CMK (cell line): ENCODE measurements at regions not wholly inside any gene's neighbourhood (a gene's known extent, or its start where the extent isn't known, plus 50 kb on each side); places are given as distances from the start of the nearest gene placed in this dataset.

Source experiments
- DNase-seq: peaks from one replicate; pipeline ENCODE4 v3.0.0-alpha.2; 2010; ENCODE audit warnings: low read depth

DNA sequence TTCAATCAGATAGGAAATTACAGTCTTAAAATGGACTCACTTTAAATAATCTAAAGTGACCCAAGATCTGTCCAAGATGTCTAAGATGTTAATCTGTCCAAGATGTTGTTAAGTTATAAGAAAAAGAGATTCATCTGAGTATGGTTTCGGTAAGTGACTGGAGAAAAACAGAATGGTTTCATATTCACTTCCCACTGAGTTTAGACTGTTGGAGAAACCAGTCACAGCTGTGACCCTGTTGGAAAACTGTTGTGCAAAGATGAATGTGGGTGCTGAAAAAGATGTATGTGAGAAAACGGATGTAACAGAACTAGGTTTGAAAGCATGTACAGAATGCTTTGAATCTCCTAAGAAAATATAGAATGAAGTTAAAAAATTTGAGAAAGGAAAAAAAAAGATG is 325.9 kb downstream of the COL12A1 start:
- no peak for DNase-seq

DNA sequence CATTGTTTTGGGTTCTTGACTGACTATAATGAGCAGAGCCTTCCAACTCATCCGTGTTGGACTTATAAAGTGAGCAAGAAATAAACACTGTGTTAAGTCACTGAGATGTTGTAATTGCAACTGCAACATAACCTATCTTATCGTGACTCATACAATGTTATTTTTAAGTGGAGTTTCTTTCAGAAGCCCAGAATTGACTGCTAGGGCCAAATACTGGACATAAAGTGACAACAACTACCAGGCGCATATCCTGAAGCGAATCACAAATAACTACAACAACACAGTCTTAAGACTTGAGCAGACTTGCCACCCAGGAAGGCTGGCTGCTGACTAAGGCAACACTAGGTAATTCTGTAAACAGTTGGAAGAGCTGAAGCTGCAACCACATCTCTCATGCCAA is 326.6 kb downstream of the COL12A1 start:
- no peak for DNase-seq

DNA sequence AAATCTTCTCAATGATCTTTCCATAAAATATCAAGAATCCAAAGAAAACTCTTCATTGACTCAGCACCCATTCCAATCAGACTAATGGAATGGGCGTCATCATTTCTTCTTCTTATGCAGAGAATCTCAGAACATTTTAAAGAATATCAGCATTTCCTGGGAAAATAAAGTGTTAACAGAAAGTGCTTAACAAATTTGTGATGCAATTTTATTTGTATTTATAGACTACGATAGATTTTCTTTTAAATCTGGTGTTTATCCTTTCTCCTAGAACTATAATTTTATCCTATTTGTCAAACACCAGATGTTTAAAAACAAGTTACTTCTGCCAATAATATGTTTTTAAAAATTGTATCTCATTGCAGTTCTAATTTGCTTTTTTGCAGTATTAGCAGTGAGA is 330.7 kb downstream of the COL12A1 start:
- no peak for DNase-seq

DNA sequence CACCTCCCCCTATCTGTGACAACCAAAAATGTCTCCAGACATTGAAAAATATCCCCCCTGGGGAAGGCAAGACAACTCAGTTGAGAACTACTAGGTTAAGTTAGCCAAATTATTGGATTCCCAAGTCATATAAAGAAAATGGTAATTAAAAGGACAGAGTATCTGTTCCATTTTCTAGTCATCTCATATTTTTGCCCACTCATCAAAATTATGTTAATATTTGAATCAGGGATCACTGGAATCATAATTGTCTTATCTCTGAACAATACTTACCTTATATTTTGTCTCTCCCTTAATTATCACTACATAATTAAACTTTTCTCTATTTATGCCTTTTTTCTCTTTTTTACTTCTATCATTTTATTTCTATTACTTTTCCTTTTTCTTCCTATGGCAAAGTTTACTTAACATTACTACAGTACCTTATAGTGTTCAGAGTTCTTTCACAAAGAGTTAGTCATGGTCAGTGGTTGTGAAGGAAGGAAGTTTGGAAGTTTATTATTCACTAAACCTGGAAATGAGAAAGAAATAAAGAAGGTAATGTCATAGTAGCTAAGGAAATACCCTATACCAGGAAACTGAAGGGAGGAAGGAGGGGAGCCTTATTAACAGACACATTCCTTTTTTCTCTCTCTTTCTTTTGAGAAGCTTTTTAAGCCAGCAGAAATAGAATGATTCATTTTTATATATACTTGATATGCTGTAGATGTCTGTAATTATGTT is 332.9 kb downstream of the COL12A1 start:
- no peak for DNase-seq

DNA sequence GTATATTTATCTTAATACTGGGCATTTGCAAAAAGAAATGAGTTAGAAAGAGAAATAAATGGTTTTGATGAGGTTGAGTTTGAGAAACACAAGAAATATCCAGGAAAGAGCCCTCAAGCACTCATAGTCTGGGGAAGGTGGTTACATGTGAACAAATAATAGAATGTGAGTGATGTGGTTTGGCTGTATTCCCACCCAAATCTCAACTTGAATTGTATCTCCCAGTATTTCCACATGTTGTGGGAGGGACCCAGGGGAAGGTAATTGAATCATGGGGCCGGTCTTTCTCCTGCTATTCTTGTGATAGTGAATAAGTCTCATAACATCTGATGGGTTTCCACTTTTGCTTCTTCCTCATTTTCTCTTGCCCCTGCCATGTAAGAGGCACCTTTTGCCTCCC is 334.1 kb downstream of the COL12A1 start:
- DNase-seq: no peak

DNA sequence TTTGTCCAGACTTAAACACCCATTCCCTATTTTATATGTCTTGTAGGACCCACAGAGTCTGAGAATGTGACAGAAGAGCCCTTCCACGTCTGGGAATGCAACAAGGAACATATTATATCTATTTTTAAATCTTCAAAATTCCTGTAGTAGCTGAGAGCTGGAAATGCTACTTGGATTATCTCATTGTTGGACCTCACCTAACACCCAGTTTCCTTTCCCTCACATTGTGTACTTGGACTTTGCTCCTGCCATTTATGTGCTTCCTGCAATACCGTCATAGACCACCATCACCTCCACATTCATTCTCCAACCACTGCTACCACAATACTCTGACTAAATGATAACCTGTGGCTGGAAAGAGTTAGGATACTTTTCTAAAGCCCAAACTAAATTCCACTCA is 335.4 kb downstream of the COL12A1 start:
- DNase-seq: no peak

DNA sequence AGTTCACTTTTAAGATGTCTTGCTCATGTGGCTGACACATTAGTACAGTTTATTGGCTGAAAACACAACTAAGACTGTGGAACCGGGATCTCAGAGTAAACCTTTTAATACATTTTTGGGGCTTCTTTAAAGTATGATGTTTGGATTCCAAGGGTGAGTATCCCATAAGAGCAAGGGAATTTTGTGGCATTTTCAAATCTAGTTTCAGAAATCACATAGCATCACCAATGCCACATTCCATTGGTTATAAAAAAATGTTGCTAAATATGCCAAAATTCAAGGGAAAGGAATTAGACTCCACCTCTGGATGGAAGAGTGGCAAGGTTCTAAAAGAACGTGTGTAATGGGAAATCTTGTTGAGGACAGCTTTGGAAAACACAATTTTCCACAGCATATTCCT is 338.6 kb downstream of the COL12A1 start:
- DNase-seq: no peak

DNA sequence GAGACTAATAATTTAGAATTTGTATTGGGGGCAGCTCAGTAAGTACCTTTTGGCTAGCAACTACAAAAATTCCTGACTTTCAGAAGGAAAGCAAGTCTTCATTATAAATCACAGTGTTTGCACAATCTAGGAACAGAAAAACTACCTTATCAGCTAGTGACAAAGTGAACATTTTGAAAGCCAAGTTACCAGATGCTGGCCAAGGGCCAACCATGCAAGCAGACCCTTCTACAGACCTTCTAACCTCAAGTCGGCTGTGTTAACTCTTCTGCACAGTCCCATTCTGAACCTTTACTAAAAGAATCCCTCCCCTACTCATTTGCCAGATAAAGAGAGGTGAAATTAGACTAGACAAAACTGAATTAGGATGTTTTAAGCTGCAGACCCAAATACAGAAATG is 341.9 kb downstream of the COL12A1 start:
- DNase-seq: no peak

DNA sequence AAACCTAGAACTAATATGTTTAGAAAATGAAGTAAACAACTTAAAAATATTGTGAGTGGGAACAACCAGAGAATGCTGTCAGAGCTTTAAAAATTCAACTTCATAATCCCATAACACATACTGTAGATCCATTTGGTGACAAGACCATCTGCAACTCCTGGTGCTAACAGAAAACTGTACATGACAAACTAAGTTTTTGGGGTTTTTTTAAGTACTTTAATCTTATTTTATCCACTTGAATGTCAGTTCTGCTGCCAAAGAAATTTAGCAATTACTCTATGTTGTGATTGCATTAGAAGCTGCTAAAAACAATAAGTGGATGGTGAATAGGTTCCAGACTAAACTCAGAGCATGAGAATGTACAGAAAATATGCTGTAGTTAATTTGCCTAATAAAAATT is 345.4 kb downstream of the COL12A1 start:
- DNase-seq: no peak

DNA sequence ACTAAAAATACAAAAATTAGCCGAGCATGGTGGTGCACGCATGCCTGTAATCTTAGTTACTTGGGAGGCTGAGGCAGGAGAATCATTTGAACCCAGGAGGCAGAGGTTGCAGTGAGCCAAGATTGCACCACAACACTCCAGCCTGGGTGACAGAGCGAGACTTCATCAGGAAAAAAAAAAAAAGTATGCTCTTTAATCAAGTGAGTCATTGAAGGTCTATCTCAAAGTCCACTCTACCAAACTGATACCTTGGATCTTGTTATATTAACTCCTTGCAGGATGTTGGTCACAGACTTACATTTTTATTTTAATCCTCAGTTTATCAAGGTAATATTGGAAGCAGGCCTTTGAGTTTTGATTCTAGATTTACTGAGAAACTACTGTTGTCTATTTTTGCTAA is 348.7 kb downstream of the COL12A1 start:
- no peak for DNase-seq

DNA sequence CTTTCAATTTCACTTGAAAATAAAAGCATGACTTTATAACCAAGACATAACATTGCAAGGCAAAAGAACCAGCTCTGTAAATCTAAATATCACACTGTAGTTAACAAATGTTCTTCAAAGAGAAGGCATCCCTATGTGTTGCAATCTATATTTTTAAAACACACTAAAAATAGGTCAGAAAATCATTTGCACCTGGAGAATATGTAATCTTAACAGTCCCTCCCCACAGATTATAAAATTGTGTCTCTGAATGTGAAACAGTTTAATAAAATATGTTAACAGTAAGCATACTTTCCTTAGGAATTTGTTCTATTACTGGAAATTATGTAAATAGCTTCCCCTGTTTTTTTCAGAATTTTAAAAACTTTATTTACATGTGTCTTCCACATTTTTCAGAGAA is 351.9 kb downstream of the COL12A1 start:
- no peak for DNase-seq

DNA sequence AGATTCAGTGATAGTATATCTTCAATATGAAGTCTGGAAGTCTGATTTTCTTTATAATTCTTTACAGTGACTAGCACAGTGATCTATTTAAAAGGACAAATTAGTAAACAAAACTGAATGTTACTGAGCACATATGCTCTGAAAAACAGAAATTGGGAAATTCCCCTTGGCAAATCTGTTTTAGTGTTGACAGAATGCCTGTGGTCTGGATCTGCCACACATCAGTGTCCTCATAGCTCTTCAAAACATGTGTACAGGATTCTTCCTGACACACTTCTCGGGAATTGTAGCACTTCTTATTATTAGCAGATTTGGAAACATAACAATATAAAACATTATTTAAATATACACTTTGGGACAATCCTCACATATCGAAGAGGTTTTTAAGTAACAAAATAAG is 354.3 kb downstream of the COL12A1 start:
- DNase-seq: no peak

DNA sequence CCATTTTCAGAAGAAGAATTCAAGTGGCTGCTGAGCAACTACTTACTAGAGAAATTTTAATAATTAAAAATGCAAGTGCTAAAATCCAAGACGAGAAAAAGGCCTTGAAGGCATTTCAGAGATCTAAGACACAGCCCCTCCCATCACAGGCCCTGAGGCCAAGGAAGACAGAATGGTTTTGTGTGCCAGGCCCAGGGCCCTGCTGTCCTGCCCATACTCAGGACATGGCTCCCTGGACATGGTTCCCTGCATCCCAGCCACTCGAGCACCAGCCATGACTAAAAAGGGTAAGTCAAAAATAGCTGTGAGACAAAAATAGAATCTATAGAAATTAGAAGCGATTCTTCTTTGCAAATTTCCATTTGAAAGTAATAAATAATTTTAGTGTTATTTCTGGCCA is 364.9 kb downstream of the COL12A1 start:
- DNase-seq: no peak

DNA sequence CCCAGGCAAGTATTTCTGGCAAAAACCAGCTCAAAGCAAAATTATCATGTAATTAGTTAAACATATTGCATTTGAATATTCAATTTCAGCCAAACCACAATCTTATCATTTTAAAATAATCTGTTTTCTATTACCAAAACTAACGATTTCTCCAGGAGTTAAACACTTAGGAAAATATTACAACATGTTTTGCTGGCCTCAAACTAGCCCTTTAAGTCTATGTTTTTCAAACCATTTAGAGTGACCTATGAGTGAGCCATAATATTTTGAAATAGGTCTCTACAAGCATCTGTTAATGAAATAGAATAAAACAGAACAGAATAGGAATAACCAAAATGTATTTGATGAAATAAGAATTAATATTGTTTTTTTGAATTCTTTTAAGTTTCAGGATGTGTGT is 370.9 kb downstream of the COL12A1 start:
- no peak for DNase-seq

DNA sequence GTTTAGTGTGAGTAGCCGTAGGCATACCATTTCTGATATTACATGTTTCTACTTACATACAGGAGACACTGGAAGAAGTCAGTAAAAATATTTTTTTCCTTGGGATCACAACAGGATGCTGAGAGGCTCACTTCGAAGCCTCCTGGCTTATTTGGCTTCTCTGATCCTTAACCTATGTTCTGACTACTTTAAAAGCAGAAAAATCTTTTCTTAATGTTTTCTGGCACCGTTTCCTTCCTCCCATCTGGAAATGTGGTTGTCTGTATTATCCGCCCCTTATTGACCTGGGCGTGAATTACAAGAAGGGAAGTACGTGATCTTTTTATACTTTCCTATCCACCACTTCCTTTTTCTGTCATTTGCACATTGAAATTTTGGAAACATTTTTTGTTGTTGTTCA is 379.6 kb downstream of the COL12A1 start:
- no peak for DNase-seq

DNA sequence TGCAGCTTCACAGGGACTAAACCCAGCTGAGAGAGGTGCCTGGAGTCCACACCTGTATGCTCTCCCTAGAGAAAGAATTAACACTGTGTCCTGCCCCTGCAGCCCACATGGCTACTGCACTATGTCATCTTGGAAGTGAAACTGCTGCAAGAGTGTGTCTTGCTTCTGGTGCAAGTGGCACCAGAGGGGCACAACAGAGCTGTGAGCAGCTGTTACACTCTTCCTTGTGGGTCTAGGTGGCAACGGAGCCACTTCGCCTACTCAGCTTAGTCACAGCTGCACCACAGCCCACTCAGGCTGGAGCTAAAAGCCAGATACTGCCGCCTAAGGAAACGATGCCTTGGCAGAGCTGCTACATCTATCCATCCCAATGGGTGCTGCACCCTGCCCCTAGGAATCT is 391.4 kb downstream of the COL12A1 start:
- no peak for DNase-seq

DNA sequence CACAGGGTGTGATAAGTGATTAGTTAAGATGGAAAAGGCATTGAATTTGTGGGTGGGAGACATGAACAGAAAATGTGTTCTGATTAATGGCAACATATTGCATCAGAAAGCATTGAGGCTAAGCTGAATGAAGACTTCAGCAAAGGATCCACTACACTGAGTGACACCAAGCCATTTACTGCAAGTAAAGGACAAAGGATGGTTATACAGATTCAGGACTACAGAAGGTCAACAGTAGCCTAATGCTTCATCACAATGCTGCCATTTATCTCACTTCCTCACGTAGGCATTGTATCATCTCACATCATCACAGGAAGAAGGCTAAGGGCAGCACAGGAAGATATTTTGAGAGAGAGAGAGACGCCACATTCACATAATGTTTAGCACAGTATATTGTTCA is 398.2 kb downstream of the COL12A1 start:
- no peak for DNase-seq

DNA sequence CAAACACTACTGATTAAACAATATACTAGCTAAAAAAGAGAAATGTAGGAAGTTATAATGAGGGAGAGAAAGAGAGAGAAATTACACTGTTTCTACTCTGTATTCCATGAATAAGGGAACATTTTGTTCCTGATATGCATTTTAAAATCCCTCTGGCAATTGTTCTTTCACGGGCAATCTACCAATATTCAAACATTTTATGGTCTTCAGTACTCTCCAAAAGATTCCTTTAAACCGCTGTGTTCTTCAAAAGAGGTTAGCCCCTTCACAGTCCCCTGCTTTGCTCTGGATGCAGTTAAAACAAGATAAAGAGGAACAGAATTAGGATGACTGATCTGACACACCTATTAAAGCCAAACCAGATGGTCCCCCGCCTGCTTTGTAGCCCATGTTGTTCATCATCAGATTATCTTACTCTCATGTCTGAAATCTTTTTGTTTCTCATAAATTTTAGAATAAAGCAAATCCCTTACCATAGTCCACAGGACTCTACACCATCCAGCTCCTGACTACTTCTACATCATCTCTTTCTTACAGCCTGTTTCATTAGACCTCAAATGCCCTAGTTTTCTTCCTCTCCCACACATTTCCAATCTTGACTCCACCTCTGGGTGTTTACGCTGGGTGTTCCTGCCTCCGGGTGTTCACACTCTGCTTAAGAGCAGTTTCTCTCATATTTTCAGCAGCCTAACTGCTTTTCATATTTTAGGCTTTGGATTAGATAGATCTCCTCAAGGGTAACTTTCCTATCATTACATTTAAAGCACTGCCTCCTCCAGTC is 399.7 kb downstream of the COL12A1 start:
- no peak for DNase-seq

DNA sequence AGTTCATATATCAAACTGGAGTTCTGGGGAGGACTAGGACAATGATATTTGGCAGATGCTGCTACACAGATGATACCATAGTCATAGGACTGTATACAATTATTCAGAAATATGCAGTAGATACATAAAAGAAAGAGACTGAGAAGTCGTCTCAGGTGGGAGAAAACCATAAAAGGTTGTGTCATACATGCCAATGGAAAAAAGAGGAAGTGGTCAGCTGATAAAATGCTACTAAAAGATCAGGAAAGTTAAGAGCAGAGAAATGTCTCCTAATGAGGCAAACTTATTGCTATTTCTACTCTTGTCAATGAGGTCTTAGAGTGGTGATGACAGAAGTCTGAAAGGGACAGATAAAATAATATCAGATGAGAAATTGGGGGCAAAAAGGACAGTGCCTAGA is 407.6 kb downstream of the COL12A1 start:
- no peak for DNase-seq

DNA sequence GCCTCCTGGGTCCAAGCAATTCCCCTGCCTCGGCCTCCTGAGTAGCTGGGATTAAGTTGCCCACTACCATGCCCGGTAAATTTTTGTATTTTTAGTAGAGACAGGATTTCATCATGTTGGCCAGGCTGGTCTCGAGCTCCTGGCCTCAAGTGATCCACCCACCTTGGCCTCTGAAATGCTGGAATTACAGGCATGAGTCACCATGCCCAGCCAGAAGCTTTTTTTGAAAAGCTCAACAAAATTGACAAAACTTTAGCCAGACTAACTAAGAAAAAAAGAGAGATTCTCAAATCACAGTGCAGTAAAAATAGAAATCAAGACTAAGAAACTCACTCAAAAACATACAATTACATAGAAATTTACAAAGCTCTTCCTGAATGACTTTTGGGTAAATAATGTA is 420.6 kb downstream of the COL12A1 start:
- DNase-seq: no peak

DNA sequence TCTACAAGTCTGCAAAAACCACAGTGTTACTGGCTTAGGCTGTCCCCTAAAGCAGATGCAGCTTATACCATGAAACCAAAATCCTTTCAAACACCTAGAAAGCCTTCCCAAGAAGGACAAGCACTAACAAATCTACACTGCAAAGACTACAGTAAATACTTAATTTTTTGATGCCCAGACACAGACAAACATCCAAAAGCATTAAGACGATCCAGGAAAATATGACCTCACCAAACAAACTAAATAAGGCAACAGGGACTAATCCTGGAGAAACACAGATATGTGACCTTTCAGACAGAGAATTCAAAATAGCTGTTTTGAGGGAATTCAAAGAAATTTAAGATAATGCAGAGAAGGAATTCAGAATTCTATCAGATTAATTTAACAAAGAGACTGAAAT is 423.5 kb downstream of the COL12A1 start:
- DNase-seq: no peak

DNA sequence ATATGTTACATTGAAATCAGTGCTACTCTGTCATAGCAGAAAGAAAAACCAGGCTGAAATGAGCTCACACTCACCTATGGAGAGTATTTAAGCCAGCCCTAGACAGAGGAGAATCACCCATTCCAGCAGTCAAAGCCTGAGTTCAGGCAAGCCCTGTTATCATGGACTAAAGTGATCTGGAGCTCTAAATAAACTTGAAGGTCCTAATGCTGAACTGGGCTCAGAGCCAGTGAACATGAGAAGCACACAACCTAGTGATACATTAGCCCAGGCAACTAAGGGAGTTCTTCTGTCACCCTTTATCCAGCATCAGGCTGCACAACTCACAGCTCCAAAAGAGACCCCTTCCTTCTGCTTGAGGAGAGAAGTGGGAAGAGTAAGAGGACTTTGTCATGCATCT is 425.0 kb downstream of the COL12A1 start:
- DNase-seq: no peak

DNA sequence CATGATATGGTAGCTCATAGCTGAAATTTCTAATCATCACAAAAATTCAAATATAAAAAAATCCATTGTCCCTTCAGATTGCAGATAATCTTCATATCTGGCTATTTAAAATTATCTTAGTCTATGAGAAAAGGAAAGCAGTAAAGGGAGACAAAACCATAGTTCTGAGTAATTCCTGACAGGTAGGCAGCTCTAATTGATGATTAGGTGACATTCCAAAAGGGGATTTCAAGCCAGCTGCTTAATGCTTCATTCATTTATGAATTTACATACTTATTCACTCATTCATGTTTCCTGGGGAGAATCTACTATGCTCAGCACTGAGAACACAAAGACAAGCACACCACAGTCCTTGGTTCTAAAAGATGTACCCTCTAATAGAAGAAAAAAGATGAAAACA is 437.1 kb downstream of the COL12A1 start:
- DNase-seq: no peak

DNA sequence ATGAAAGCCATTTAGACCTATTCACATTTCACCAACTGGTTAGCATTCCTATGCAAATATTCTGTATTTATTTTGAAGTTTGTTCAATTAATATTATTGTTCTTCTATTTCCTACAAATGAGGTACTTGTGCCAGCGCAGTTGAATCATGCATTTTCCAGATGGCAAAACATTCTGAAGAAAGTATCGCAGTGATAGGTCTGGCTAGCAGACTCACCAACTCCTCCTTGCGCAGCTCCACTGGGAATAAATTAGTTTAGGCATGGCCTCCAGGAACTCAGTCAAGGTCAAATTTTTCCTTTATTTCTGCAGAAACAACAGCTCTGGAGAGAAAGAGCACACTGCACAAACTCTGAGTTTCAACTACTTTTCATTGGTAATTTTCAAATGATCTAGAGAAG is 437.7 kb downstream of the COL12A1 start:
- DNase-seq: no peak
